ENCODE measurements at regions not wholly inside any gene's neighbourhood (a gene's known extent, or its start where the extent isn't known, plus 50 kb on each side); places are given as distances from the start of the nearest gene placed in this dataset.
"Not testable (repeated sequence)": the region's sequence is repeated elsewhere in the genome, so short reads cannot be mapped to it uniquely, and the experiment has no call there.

- TF ChIP-seq CTCF (IDR thresholded peaks at IDR 0.05; ENCODE audit: control insufficient read depth, insufficient read depth, low read depth, low read length, missing control alignments) = no peak
- no peak for DNase-seq (ENCODE audit: low read depth)
Observed at GRCh38 chr10:28094121-28094520, 95.2 kb upstream of the ODAD2 start.

GRCh38 chr10:28091913-28092312 lies 93.0 kb upstream of the ODAD2 start:
- no peak for DNase-seq (ENCODE audit: low read depth)
- no peak overlapping the region for H3K4me3 ChIP-seq (ENCODE audit: control insufficient read depth, low read depth, low read length)
- no peak for TF ChIP-seq CTCF (IDR thresholded peaks at IDR 0.05; ENCODE audit: control insufficient read depth, insufficient read depth, low read depth, low read length, missing control alignments)

More at GRCh38 chr10:28094121-28094520, 95.2 kb upstream of the ODAD2 start:
- no peak overlapping the region for H3K4me3 ChIP-seq (ENCODE audit: control insufficient read depth, low read depth, low read length)

- H3K4me3 ChIP-seq (ENCODE audit: control insufficient read depth, low read depth, low read length) = no peak overlapping the region
- no peak for TF ChIP-seq CTCF (IDR thresholded peaks at IDR 0.05; ENCODE audit: control insufficient read depth, insufficient read depth, low read depth, low read length, missing control alignments)
- no peak for DNase-seq (ENCODE audit: low read depth)
Observed at GRCh38 chr10:28090506-28090905, 91.6 kb upstream of the ODAD2 start.

- DNase-seq (ENCODE audit: low read depth) = peak; percentile 87
- H3K4me3 ChIP-seq (ENCODE audit: control insufficient read depth, low read depth, low read length) = no peak overlapping the region
Observed at GRCh38 chr10:28089467-28089866, 90.6 kb upstream of the ODAD2 start.

GRCh38 chr10:28087661-28088351 lies 88.9 kb upstream of the ODAD2 start:
- no peak for TF ChIP-seq CTCF (IDR thresholded peaks at IDR 0.05; ENCODE audit: control insufficient read depth, insufficient read depth, low read depth, low read length, missing control alignments)
- DNase-seq (ENCODE audit: low read depth) = peak; percentile 56
- no peak overlapping the region for H3K4me3 ChIP-seq (ENCODE audit: control insufficient read depth, low read depth, low read length)

More at GRCh38 chr10:28089467-28089866, 90.6 kb upstream of the ODAD2 start:
- no peak for TF ChIP-seq CTCF (IDR thresholded peaks at IDR 0.05; ENCODE audit: control insufficient read depth, insufficient read depth, low read depth, low read length, missing control alignments)

GRCh38 chr10:28085760-28086159 lies 86.9 kb upstream of the ODAD2 start:
- H3K4me3 ChIP-seq (ENCODE audit: control insufficient read depth, low read depth, low read length); DNase-seq (ENCODE audit: low read depth): not testable (repeated sequence)

GRCh38 chr10:28082885-28083284 lies 84.0 kb upstream of the ODAD2 start:
- DNase-seq (ENCODE audit: low read depth) = no peak
- no peak overlapping the region for H3K4me3 ChIP-seq (ENCODE audit: control insufficient read depth, low read depth, low read length)
- no peak for TF ChIP-seq CTCF (IDR thresholded peaks at IDR 0.05; ENCODE audit: control insufficient read depth, insufficient read depth, low read depth, low read length, missing control alignments)

Measured in AG09309 (cell line).